ENCODE measurements at regions not wholly inside any gene's neighbourhood (a gene's known extent, or its start where the extent isn't known, plus 50 kb on each side); places are given as distances from the start of the nearest gene placed in this dataset.

DNA sequence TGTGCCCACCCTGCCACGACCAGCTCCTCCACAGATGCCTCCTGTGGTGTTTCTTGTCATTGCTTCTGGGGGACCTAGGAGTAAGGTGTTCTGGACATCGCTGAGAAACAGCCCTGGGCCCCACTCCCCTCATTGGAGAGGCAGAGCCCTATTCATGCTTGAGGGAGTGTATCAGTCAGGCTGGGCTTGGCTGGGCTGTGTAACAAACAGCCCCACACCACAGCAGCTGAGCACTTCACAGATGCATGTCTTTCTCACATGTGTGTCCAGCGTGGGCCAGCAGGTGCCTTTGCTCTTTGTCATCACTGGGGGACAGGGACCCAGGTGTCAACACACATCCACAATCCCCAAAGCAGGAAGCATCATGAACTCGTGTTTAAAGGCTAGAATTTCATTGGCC is 65.1 kb upstream of the FBRSL1 start:
- DNase-seq (ENCODE audit: low read depth), result no peak

DNA sequence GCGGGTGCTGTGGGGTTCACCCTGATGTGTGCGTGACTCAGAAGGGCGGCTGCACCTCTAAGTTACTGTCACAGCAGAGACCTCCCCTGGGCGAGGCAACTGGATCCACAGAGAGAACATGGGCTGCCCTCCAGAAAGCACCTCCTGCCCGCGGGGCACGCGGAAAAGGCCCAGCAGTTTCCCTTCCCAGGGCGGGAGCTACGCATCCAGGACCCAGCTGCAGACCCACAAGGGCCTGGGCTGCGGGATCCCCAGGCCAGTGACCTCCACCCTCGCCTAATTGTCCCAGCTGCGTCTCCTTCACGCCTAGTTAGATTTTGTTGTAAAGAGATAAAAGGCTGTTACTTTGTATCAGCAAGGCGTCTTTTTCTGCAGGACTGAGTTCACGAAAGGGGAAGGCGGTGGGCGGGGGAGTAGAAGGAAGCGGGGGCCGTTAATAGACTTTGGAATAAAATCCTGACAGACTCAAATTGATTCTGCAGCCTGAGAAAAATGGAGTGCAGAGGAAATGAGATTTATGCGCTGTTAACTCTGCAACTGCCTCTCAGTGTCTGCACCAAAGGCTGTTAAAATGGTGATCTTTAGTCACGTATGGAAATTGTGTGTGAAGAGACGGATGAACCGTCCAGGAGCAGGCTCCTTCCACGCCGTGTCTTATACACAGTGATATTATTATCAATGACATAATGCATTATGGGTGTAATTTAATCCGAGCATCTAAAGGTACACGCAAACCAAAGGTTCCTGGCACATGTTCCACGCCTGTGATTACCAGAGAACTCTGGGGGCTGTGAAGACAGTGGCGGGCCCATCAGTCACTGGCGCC is 65.9 kb upstream of the FBRSL1 start:
- no peak for DNase-seq (ENCODE audit: low read depth)

DNA sequence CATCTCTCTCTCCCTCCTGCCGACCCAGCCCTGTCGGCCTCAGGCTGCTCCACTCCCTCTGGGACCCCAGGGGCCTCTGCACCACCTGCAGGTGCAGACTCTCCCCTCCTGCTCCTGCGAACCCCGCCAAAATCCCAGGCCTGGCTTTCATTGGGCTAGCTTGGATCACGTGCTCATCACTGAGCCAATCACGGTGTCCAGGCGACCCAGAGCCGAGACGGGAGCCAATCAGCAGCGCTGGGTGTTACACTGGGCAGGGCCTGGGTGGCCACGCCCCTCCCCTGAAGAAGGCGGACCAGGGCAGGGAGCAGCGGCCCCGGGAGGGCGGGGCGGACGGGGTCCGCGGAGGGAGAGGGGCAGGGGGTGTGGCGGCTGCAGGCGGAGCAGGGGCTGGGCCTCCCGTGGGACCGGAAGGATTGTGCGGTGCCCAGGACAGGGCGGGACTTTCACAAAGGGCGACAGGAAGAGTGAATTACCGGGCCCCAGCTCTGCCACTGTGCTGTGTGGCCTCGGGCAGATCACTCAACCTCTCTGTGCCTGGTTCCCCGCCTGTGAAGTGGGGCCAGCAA is 66.6 kb upstream of the FBRSL1 start:
- no peak for DNase-seq (ENCODE audit: low read depth)

DNA sequence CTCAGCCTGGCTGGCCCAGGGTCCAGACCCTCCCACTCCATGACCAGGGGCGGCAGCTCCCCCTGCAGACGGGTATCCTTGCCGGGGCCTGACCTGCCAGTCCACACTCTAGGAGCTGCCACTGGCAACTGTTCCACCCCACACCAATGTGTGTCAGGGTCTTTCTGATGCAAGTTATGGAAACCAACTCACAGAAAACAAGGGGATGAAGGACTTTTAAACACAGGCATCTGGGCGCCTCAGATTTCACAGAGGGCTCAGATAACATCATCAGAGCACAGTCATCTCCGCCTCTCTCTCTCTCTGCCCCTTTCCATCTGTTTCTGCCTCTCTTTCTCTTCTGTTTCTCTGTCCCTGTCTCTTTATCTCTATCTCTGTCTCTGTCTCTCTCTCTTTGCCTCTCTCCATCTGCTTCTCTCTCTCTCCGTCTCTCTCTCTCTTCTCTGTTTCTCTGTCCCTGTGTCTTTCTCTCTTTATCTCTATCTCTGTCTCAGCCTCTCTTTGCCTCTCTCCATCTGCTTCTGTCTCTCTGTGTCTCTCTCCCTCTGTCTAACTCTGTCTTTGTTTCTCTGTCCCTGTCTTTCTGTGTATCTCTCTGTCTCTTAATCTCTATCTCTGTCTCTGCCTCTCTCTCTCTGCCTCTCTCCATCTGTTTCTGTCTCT is 67.4 kb upstream of the FBRSL1 start:
- peak; percentile 62 for DNase-seq (ENCODE audit: low read depth)

DNA sequence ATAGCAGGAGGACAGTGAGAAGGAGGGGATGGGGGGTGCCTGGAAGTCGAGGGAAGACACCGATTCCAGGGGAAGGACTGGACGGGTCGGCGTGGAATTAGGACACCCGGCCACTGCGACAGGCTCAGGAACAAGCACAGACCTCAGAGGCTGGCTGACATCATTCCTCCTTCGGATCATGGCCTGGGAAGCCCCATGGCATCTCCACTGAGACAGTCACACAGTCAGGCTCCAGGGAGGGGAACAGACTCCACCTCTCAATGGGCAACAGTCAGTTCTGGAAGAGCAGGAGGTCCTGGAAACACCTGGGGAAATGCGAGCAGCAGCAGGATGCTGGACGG is 67.9 kb upstream of the FBRSL1 start:
- no peak for DNase-seq (ENCODE audit: low read depth)

DNA sequence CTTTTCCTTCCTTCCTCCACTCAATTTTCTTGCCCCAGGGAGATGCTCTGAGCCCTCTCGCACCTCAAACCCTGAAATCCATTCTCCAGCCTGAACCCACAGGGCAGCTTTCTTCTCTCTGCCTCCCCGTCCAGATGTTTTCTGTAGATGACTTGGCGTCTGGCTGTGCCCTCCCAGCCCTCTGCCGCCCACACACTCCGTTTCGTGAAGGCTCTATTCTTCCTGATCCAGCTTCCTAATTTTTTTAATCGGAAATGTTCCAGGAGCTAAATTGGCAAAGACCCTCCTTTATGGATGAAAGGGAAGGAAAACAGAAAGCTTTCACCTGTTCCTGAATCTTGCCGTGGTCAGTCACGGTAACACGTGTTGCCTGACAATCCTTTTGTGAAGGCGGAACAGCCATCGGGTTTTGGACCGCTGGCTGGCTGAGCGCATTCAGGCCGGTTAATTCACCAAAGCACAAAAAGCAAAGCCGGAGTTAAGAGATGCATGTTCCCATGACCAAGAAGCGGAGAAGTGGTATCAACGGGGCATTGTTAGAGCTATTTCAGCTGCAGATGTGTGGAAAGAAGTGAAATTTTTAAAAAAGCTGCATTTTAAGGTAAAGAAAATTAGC is 70.2 kb upstream of the FBRSL1 start:
- DNase-seq (ENCODE audit: low read depth), result no peak

DNA sequence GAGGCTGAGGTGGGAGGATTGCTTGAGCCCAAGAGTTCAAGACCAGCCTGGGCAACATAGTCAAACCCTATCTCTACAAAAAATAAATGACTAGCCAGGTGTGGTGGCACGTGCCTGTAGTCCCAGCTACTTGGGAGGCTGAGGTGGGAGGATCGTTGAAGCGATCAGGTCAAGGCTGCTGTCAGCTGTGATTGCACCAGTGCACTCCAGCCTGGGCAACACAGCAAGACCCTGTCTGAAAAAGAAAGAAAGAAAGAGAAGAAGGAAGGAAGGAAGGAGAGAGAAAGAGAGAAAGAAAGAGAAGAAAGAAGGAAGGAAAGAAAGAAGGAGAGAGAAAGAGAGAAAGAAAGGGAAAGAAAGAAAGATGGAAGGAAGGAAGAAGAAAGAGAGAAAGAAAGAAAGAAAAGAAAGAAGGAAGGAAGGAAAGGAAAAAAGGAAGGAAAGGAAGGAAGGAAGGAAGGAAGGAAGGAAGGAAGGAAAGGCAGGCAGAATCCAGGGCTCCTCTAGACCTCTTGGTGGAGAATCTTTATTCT is 71.5 kb upstream of the FBRSL1 start:
- no peak for DNase-seq (ENCODE audit: low read depth)

DNA sequence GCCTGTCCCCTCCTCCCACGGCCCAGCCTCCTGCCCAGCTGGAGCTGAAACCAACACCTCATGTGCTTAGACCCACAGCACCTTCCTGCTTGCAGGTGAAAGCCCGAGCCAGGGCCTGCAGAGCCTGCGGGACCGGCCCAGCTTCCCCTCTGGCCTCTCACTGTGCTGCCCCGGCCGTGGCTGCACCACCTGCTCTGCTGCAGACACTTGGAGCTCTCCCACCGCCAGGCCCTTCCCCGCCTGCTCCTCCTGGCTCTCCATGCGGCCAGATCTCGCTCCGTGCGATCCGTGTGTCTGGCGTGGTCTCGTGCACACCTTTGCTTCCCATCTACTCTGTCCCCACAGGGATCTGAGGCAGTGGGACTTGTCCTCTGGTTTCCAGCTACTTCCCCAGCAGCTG is 72.2 kb upstream of the FBRSL1 start:
- no peak for DNase-seq (ENCODE audit: low read depth)

DNA sequence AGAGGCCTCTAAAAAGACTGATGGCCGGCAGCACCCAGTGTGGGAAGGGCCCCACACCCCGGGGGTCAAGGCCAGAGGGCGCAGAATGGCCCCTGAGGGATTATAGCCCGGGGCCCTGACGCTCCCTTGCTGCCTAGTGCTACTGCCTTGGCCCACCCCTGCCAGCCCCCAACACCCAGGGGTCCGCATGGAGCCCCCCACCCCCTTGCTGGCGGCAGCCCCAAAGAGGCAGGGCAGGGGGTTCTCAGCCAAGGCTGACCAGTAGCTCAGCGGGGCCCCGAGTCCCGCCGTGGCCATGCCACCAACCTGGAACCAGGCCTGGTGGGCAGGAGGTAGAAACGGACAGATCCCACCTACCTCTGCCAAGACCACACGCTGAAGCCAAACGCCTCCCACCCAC is 73.1 kb upstream of the FBRSL1 start:
- no peak for DNase-seq (ENCODE audit: low read depth)

DNA sequence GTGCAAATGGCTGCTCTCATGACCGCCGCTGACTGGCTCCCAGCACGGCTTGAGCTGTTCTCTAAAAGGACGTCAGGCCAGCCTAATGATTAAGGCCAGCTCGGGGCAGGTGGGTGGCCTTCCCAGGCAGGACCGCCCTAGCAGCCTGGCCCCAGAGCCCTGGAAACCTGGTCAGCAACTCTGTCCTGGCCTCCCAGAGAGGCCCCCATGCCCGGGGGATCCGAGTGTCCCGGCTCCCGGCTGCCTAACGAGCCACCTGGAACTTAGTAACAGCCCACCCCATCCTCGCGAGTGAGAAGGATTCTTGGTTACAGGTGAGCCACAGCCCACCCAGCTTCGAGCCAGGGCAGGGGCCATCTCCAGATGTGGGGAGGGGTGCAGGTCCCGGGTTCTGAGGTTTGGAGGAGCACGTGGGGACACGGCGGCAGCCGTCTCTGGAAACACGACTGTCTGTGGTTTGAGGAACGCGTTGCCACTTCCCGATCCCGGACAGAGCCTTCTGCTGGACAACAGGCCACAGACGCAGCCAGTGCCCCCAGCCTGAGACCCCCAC is 73.8 kb upstream of the FBRSL1 start:
- DNase-seq (ENCODE audit: low read depth), result no peak

DNA sequence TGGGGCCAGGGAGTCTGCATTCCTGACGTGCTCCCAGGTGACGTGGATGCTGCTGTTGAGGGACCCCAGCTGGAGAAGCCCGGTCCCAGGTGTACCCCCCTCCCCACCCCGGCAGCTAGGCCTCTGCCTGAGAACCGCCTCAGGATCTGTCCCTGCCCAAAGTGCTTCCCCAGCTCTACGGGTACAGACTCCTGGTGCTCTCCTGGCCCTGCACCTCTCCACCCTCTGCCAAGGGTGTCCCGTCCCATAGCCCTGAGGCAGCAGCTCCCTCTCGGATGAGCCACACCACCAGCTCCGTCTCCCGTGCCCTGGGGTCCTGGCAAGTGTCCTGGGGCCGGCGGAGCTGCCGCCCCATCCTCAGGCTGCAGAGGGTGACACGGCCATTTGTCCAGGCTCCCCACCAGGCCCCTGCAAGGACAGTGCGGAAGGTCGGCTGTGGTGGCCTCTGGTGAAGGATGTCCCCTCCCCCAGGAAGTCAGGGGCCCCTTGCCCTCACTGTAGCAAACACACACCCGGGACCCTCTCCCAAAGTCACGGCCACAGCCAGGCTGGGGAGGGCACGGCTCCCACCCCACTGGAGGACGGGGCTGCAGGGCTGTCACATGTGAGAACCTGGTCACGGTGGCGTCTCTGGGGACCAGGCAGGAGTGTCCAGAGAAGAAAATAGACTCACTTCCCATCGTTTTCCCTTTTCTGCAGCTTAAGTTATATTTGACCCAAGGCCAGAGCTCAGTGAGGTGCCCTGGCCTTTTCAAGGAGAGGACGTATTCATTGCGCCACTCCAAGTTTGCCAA is 74.4 kb upstream of the FBRSL1 start:
- no peak for DNase-seq (ENCODE audit: low read depth)

DNA sequence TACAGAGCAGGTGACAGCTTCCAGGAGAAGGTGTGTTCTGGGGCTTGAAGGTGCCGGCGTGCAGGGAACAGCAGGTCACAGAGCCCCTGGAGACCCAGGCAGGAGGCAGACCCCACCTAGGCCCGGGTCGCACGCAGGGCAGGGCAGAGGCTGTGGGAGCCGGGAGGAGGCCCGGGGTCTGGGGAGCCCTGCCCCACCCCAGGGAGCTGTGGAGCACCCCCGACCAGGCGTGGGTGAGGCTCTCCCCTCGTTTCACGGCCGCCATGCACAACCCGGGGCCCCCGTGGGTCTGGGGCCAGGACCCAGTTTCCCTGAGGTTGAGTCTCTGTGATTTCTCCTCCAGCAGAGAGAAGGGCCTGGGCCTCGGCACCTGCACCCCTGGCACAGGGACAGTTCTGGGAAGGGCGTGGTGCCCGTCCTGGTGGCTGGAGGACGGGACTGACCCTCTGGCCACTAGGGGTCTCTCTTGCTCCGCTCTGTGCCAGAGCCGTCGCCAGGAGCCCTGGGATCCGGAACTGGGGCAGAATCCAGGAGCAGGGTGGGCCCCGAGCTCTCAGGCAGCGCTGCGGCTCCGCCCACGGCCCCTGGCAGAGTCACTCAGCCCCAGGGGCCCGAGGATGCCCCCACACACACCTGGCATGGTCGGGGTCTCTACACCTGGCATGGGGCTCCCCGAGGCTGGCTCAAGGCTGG is 75.2 kb upstream of the FBRSL1 start:
- DNase-seq (ENCODE audit: low read depth), result peak; percentile 56

DNA sequence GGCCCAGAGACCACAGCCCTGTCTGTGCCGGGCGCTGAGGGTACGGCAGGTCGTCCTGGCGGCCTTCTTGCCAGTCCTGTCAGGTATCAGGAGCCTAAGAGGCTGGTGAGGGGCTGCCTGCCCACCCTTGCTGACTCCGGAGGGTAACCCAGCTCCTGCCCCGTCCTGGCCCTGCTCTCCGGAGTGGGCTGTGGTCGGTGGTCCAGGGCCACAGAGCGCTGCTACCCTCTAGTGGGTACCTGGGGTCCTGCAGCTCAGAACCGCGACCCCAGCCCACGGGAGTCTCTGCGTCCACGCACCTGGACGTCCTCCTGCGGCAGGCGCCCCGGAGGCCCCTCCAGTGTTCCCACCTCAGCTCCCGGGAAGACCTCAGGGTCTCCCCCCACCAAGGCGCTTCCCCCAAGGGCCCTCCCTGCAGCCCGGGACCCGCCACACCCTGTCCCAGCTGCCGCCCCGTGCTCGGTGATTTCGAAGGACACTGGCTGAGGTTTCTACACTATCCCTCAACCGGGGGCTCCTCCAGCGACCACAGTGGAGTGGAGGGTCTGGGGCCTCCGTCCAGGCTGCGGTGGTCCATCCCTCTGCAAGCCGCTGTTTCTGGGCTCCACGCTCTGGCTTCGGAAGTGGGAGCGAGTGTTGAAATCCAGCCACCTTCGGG is 75.9 kb upstream of the FBRSL1 start:
- DNase-seq (ENCODE audit: low read depth), result no peak

DNA sequence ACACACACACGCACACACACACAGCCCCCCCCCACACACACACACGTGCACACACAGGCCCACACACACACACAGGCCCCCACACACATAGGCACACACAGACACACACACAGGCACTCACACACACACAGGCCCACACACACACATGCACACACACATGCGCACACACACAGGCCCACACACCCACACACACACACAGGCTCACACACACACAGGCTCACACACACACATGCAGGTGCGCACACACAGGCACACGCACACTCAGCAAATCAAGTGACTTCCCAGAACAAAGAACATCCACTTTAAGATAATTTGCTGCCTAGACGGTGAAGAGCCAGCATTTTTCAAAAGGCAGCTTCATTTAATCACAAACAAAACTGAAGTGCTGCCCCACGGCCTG is 78.5 kb upstream of the FBRSL1 start:
- no peak for DNase-seq (ENCODE audit: low read depth)

DNA sequence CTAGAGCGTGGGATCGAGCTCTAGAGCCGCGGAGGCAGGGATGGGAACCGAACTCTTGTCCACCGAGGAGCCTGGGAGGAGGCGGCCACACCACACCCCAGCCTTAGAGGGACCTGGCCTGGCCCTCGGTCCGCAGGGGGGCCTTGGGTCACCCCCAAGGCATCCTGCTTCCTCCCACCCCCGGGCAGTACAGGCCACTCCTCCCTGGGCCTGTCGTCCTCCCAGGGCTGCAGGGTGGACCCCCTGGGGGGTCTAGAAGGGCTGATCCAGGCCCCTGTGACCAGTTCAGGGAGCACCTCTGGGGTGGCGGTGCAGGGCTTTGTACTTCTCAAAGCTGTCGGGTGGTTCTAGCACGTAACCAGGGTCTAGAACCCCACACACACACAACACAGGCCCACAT is 79.1 kb upstream of the FBRSL1 start:
- no peak for DNase-seq (ENCODE audit: low read depth)

DNA sequence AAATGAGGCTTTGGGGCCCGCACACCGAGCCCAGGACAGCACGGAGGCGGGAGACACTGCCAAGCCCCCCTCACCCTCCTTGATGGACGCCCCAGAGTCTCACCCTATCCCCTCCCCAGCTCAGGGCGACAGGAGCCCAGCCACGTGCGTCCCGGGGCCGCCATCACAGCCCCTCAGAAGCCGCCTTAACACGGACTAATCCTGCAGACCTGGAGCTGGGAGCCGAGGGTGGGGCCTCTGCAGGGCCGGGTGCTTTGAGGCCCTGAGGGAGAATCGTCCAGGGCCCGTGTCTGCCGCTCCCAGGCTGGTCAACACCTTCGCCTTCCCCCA is 79.7 kb upstream of the FBRSL1 start:
- DNase-seq (ENCODE audit: low read depth), result no peak

DNA sequence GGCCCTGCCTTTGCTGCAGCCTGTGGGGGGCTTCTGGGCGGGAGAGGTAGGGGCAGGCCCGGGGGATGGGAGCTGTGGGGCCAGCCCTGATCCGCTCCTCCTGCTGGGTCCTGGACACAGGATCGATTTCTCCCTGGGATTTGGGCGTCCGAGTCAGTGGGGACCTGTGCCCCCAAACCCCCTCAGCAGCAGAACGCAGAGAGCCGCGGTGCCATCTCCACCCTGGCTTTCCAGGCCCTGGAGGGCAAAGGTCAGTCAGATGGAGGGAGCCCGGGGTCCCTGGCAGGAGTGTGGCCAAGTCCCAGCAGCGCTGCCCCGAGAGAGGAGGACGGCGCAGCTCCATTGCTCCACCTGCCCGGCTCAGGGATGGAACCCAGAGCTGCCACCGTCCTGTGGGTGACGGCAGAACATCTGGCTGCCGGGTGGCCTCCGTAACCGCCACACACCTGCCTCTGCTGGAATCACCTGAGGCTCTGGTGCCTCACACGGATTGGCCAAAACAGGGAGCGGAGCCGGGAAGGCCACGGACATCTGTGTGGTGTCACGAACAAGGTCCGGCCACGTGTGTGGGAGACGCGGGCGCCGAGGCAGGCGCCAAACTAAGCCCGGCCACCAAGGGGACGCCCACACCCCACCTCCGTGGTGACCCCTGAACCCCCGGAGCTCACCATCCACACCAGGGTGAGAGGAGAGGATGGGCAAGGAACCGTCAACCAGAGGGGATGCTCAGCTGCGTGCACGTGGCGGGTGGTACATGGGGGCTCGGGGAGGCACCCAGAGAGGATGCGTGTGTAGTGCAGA is 80.3 kb upstream of the FBRSL1 start:
- DNase-seq (ENCODE audit: low read depth), result no peak

DNA sequence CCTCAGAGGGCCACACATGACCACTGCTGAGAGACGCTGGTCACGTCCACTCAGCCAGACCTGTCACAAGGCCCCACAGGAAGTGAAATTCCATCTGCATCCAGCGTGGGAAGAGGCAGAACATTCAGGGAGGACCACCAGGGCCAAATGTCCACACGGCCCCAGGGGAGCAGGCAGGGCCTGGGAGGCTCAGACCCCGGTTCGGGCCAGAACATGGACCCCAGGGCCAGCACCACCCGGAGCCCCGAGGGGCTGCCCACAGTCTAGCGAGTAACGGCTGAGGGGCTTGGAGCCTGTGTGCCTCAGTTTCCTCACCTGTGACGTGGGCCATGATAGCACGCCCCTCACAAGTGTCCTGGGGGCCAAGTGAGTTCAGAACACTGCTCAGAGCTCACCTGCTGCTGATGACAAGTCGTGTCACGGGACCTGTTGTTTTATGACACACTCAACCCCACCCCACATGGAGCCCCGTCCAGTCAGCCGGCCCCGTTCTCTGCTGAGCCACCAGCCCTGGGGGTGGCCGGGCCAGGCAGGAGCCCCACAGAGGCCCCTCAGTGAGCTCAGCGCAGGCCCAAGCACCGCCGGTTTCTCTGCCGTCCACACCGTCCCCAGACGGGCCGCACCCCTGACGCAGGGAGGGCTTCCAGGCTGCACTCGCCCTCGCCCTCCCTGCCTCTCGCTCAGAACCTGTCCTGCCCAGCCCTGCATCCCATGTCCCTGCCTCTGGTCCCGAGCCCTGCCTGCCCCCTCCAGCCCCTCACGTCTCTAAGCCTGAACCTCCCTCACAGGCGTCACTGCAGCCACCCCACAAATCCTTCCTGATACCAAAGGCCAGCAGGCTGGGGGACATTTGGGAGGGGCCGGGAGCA is 79.5 kb upstream of the GALNT9 start:
- no peak for DNase-seq (ENCODE audit: low read depth)

DNA sequence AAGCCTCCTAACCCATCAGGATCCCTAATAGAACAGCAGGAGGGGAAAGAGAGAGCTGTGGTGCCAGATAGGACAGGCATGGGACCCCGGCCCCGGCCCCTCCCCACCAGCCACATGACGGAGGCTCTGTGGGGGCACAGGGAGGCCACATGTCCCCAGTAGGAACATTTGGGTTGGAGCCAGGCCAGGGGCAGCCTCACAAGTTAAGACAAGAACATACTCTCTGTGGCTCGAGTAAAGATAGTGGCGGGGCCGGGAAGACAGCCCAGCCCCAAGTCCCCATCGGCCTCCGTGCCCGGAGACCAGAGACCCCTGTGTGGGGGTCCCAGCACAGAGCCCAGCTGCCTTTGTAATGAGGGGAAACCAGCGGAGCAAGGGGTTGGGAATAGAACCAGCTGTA is 78.6 kb upstream of the GALNT9 start:
- DNase-seq (ENCODE audit: low read depth), result no peak

Data from fibroblast of the conjunctiva (primary cell).